ENCODE measurements at regions not wholly inside any gene's neighbourhood (a gene's known extent, or its start where the extent isn't known, plus 50 kb on each side); places are given as distances from the start of the nearest gene placed in this dataset.

DNA sequence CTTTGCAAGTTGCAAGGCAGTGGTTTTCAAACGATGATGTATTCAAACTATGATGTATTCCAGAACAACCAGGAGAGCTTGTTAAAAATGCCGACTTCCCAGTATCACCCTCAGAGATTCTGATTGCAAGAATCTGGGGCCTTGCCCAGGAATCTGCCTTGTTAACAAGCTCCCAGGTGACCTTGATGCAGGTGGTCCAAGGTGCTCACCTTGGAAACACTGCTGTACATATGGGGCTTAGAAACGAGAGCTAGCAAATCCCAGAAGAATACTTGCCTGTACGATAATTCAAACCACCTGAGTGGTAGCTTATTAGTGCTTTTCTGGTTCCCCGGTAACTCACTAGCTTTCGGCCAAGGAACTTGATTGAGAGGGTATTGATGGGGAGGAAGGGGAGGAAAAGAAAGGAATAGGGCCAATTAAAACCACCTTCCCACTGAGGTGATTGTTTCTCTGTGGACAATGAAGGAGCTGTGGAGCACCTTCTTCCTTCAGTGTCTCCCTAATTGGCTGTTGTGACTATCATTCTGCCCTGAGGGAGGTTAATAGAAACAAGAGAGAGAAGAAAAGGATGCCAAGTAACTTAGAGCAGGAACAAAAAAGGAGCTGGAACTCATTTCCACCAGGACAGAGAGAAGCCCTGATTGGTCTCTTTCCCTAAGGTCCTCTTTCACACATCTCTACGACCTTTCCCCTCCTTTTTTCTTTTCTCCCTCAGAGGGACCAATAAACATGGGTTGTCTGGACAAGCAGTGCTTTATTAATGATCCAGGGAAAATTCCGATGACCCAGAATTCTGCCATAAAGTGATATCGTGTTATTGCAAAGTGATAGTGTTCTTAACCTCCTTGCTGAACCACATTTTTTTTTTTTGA, 218.8 kb downstream of the TMEM167A start:
- TF ChIP-seq, protein P1, sequence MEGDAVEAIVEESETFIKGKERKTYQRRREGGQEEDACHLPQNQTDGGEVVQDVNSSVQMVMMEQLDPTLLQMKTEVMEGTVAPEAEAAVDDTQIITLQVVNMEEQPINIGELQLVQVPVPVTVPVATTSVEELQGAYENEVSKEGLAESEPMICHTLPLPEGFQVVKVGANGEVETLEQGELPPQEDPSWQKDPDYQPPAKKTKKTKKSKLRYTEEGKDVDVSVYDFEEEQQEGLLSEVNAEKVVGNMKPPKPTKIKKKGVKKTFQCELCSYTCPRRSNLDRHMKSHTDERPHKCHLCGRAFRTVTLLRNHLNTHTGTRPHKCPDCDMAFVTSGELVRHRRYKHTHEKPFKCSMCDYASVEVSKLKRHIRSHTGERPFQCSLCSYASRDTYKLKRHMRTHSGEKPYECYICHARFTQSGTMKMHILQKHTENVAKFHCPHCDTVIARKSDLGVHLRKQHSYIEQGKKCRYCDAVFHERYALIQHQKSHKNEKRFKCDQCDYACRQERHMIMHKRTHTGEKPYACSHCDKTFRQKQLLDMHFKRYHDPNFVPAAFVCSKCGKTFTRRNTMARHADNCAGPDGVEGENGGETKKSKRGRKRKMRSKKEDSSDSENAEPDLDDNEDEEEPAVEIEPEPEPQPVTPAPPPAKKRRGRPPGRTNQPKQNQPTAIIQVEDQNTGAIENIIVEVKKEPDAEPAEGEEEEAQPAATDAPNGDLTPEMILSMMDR (IDR thresholded peaks at IDR 0.05 in 8 of 11, conservative IDR thresholded peaks at IDR 0.05 in 3 of 11): no peak
- no peak for TF ChIP-seq POLR2A (IDR thresholded peaks at IDR 0.05)
